Transverse colon (tissue), 3 donors: ENCODE measurements at regions not wholly inside any gene's neighbourhood (a gene's known extent, or its start where the extent isn't known, plus 50 kb on each side); places are given as distances from the start of the nearest gene placed in this dataset.

ENCODE experiments used
- POLR2A ChIP-seq: fragments of 450-650 bp; IDR thresholded peaks from one replicate; pipeline ENCODE4 v1.6.1; 2016; ENCODE audit warnings: antibody characterized with exemption, mild to moderate bottlenecking, moderate library complexity
- TF ChIP-seq, protein P1 (sequence below), 5 experiments: fragments of 200-600 bp in 3 of 5; fragments of 450-650 bp in 2 of 5; sonication (generic) in 3 of 5; IDR thresholded peaks; 1 replicate in 2 of 5; 2 replicates in 3 of 5; pipeline ENCODE4 v1.5.1; 2016 to 2017; ENCODE audit warnings: antibody characterized with exemption in 5 of 5, inconsistent platforms in 3 of 5, mild to moderate bottlenecking in 2 of 5, moderate library complexity in 1 of 5

DNA sequence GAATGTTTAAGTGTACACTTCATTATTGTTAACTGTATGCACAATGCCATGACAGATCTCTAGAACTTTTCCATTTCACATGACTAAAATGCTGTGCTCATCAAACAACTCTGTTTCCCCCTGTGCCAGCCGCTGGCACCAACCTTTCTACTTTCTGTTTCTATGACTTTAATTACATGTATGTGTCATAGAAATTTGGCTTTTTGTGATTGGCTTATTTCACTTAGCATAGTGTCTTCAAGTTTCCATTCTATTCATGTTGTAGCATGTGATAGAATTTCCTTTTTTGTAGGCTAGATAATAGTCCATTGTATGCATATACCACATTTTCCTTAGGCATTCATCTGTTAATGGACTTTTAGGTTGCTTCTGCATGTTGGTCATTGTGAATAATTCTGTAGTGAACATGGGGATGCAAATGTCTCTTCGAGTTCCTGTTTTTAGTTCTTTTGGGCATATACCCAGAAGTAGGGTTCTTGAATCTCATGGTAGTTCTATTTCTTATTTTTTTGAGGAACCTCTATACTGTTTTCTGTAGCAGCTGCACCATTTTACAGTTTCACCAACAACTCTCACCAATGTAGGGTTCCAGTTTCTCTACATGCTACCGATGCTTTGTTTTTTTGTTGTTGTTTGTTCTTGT is 184.4 kb upstream of the DMRT1 start:
- TF ChIP-seq, protein P1, sequence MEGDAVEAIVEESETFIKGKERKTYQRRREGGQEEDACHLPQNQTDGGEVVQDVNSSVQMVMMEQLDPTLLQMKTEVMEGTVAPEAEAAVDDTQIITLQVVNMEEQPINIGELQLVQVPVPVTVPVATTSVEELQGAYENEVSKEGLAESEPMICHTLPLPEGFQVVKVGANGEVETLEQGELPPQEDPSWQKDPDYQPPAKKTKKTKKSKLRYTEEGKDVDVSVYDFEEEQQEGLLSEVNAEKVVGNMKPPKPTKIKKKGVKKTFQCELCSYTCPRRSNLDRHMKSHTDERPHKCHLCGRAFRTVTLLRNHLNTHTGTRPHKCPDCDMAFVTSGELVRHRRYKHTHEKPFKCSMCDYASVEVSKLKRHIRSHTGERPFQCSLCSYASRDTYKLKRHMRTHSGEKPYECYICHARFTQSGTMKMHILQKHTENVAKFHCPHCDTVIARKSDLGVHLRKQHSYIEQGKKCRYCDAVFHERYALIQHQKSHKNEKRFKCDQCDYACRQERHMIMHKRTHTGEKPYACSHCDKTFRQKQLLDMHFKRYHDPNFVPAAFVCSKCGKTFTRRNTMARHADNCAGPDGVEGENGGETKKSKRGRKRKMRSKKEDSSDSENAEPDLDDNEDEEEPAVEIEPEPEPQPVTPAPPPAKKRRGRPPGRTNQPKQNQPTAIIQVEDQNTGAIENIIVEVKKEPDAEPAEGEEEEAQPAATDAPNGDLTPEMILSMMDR (IDR thresholded peaks at IDR 0.05) = no peak
- no peak for TF ChIP-seq POLR2A
